ENCODE measurements at regions not wholly inside any gene's neighbourhood (a gene's known extent, or its start where the extent isn't known, plus 50 kb on each side); places are given as distances from the start of the nearest gene placed in this dataset.

GRCh38 chr9:84177407-84177806 is 163.2 kb downstream of the SLC28A3 start:
- WGBS, 2 experiments (ENCODE audit: extremely low coverage in 2 of 2, insufficient read length in 1 of 2) = no CpG with 5 or more reads among the region's 3 CpGs
- Histone ChIP-seq H3K79me1 (ENCODE audit: low read depth in 1 of 2, low read length in 2 of 2) (no peaks in the 10 kb centered on the region), H3K4me1 (ENCODE audit: control insufficient read depth, insufficient read depth, low read length) (peaks cover 19% of the 10 kb centered on the region), H3K4ac (ENCODE audit: low read depth, low read length) (no peak overlapping the region), H4K20me1 (ENCODE audit: insufficient read depth, low read length) (no peaks in the 10 kb centered on the region), H3K9me1 (ENCODE audit: insufficient read depth, low read length) (no peaks in the 10 kb centered on the region; the same call in 1 of the 2 replicates), H3K4me3 (ENCODE audit: insufficient read depth, low read depth, low read length) (no peak overlapping the region), H2BK120ac (ENCODE audit: low read depth, low read length) (no peak overlapping the region), H3K27ac (ENCODE audit: insufficient read depth, low read length) (no peak overlapping the region), H3K14ac (replicated peaks; ENCODE audit: low read depth, low read length) (no peak overlapping the region), H4K5ac (ENCODE audit: low read depth, low read length) (no peak overlapping the region), H4K8ac (ENCODE audit: low read depth in 2 of 2, low read length in 2 of 2) (no peak overlapping the region), H3K4me2 (ENCODE audit: low read depth, low read length) (no peak overlapping the region), H4K91ac (ENCODE audit: insufficient read depth, low read depth, low read length) (no peak overlapping the region), H3K27me3 (ENCODE audit: control insufficient read depth, insufficient read depth, low read length) (no peaks in the 10 kb centered on the region), H3K23ac (ENCODE audit: low read depth, low read length) (no peak overlapping the region), H2BK20ac (ENCODE audit: low read depth, low read length) (no peak overlapping the region), H3K56ac (ENCODE audit: extremely low read depth, insufficient read depth, low read length) (no peak overlapping the region), H2AK5ac (ENCODE audit: low read depth, low read length) (no peak overlapping the region), H3K18ac (ENCODE audit: low read depth, low read length) (no peak overlapping the region), H3K36me3 (ENCODE audit: control insufficient read depth, insufficient read depth, low read length) (no peaks in the 10 kb centered on the region), H2BK5ac (ENCODE audit: low read depth, low read length, poor library complexity, severe bottlenecking) (no peak overlapping the region), H3K9ac (ENCODE audit: low read depth, low read length) (no peak overlapping the region), H2AK9ac (replicated peaks; ENCODE audit: low read depth, low read length, poor library complexity) (no peak overlapping the region), H2AFZ (replicated peaks; ENCODE audit: low read length, poor library complexity) (no peak overlapping the region), H2BK15ac (ENCODE audit: low read depth, low read length) (no peak overlapping the region), H3K9me3 (ENCODE audit: control insufficient read depth, insufficient read depth, low read length) (no peaks in the 10 kb centered on the region)
- no peak for ATAC-seq (ENCODE audit: low read depth)
- intact Hi-C loops (cut with micrococcal nuclease) (no loop called here), dilution Hi-C loops (cut with HindIII; ENCODE audit: low sequenced_read_pairs, unreplicated experiment) (no loop called here), in situ Hi-C loops (cut with MboI; ENCODE audit: low sequenced_read_pairs) (no loop called here)
- BruUV-seq (replicated peaks) = no TSS peak
- CTCF ChIA-PET = no interaction called here
- TF ChIP-seq BHLHE40 (IDR thresholded peaks at IDR 0.05; ENCODE audit: low read depth, low read length) (no peak), CHD1 (IDR thresholded peaks at IDR 0.05; ENCODE audit: low read depth, low read length) (no peak), POLR2A (IDR thresholded peaks at IDR 0.05; ENCODE audit: low read depth, low read length) (no peak), USF2 (IDR thresholded peaks at IDR 0.05; ENCODE audit: low read depth, low read length) (no peak), CTCF (conservative IDR thresholded peaks at IDR 0.05; ENCODE audit: low read depth, low read length) (no peak), SMC3 (IDR thresholded peaks at IDR 0.05; ENCODE audit: low read depth, low read length) (no peak), RAD21 (IDR thresholded peaks at IDR 0.05; ENCODE audit: low read length) (no peak), MXI1 (IDR thresholded peaks at IDR 0.05; ENCODE audit: borderline replicate concordance, low read depth, low read length) (no peak), MAFK (IDR thresholded peaks at IDR 0.05; ENCODE audit: low read depth, low read length) (no peak), RCOR1 (IDR thresholded peaks at IDR 0.05; ENCODE audit: insufficient replicate concordance, low read length) (no peak), CEBPB (IDR thresholded peaks at IDR 0.05; ENCODE audit: low read depth, low read length) (no peak), FOS (IDR thresholded peaks at IDR 0.05; ENCODE audit: low read depth, low read length) (no peak), NFE2L2 (IDR thresholded peaks at IDR 0.05; ENCODE audit: low read depth, low read length) (no peak), RFX5 (IDR thresholded peaks at IDR 0.05; ENCODE audit: low read depth, low read length) (no peak), MAZ (IDR thresholded peaks at IDR 0.05; ENCODE audit: borderline replicate concordance, low read depth, low read length) (no peak)
- TF ChIP-seq, protein P1, sequence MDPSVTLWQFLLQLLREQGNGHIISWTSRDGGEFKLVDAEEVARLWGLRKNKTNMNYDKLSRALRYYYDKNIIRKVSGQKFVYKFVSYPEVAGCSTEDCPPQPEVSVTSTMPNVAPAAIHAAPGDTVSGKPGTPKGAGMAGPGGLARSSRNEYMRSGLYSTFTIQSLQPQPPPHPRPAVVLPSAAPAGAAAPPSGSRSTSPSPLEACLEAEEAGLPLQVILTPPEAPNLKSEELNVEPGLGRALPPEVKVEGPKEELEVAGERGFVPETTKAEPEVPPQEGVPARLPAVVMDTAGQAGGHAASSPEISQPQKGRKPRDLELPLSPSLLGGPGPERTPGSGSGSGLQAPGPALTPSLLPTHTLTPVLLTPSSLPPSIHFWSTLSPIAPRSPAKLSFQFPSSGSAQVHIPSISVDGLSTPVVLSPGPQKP (IDR thresholded peaks at IDR 0.05; ENCODE audit: borderline replicate concordance, low read depth, low read length) = no peak
- DNase-seq = no peak
- POLR2A ChIA-PET (ENCODE audit: unreplicated experiment) = no interaction called here
